ENCODE measurements at regions not wholly inside any gene's neighbourhood (a gene's known extent, or its start where the extent isn't known, plus 50 kb on each side); places are given as distances from the start of the nearest gene placed in this dataset.

GRCh38 chr3:178419071-178419470, 117.2 kb upstream of the KCNMB2 start:
- Mint-ChIP-seq H3K9me3 (peaks cover 3% of the 10 kb centered on the region), H3K4me3 (no peak overlapping the region), H3K36me3 (ENCODE audit: low read depth) (no peaks in the 10 kb centered on the region), H3K27me3 (ENCODE audit: low read depth, poor library complexity) (no peaks in the 10 kb centered on the region), H3K27ac (no peak overlapping the region), H3K4me1 (peaks cover 5% of the 10 kb centered on the region)
- no peak for TF ChIP-seq CTCF (IDR thresholded peaks at IDR 0.05)
- DNase-seq, result no peak

GRCh38 chr3:178420033-178420432, 116.2 kb upstream of the KCNMB2 start:
- peaks cover 3% of the 10 kb centered on the region for H3K9me3 Mint-ChIP-seq
- no peak overlapping the region for H3K27ac Mint-ChIP-seq
- no peaks in the 10 kb centered on the region for H3K36me3 Mint-ChIP-seq (ENCODE audit: low read depth)
- peaks cover 5% of the 10 kb centered on the region for H3K4me1 Mint-ChIP-seq
- H3K27me3 Mint-ChIP-seq (ENCODE audit: low read depth, poor library complexity), result no peaks in the 10 kb centered on the region
- no peak for DNase-seq
- no peak for TF ChIP-seq CTCF (IDR thresholded peaks at IDR 0.05)
- H3K4me3 Mint-ChIP-seq, result no peak overlapping the region

- H3K27ac Mint-ChIP-seq, result no peak overlapping the region
- H3K4me1 Mint-ChIP-seq, result peaks cover 5% of the 10 kb centered on the region
- H3K4me3 Mint-ChIP-seq, result no peak overlapping the region
- H3K9me3 Mint-ChIP-seq, result peaks cover 3% of the 10 kb centered on the region
- no peaks in the 10 kb centered on the region for H3K27me3 Mint-ChIP-seq (ENCODE audit: low read depth, poor library complexity)
- TF ChIP-seq CTCF (IDR thresholded peaks at IDR 0.05), result no peak
- DNase-seq, result no peak
- H3K36me3 Mint-ChIP-seq (ENCODE audit: low read depth), result no peaks in the 10 kb centered on the region
These were observed 115.2 kb upstream of the KCNMB2 start for GRCh38 chr3:178421069-178421468.

GRCh38 chr3:178422406-178422805, 113.8 kb upstream of the KCNMB2 start:
- Mint-ChIP-seq H3K4me3 (no peak overlapping the region), H3K27ac (no peak overlapping the region), H3K27me3 (ENCODE audit: low read depth, poor library complexity) (no peaks in the 10 kb centered on the region), H3K9me3 (peaks cover 3% of the 10 kb centered on the region), H3K4me1 (peaks cover 5% of the 10 kb centered on the region), H3K36me3 (ENCODE audit: low read depth) (no peaks in the 10 kb centered on the region)
- no peak for TF ChIP-seq CTCF (IDR thresholded peaks at IDR 0.05)
- no peak for DNase-seq

GRCh38 chr3:178428037-178428436, 108.2 kb upstream of the KCNMB2 start:
- no peak for TF ChIP-seq CTCF (IDR thresholded peaks at IDR 0.05)

GRCh38 chr3:178434206-178434805, 101.9 kb upstream of the KCNMB2 start:
- no peak for TF ChIP-seq CTCF (IDR thresholded peaks at IDR 0.05)
- no peak for DNase-seq
- Mint-ChIP-seq H3K4me3 (no peak overlapping the region), H3K36me3 (ENCODE audit: low read depth) (no peaks in the 10 kb centered on the region), H3K27ac (no peak overlapping the region), H3K27me3 (ENCODE audit: low read depth, poor library complexity) (no peaks in the 10 kb centered on the region), H3K9me3 (no peaks in the 10 kb centered on the region), H3K4me1 (no peaks in the 10 kb centered on the region)

More at GRCh38 chr3:178428037-178428436, 108.2 kb upstream of the KCNMB2 start:
- Mint-ChIP-seq H3K4me1 (no peaks in the 10 kb centered on the region), H3K27me3 (ENCODE audit: low read depth, poor library complexity) (no peaks in the 10 kb centered on the region), H3K4me3 (no peak overlapping the region), H3K36me3 (ENCODE audit: low read depth) (no peaks in the 10 kb centered on the region), H3K9me3 (no peaks in the 10 kb centered on the region), H3K27ac (no peak overlapping the region)
- no peak for DNase-seq
